BJ (cell line): ENCODE measurements at regions not wholly inside any gene's neighbourhood (a gene's known extent, or its start where the extent isn't known, plus 50 kb on each side); places are given as distances from the start of the nearest gene placed in this dataset.

Source experiments
- CTCF ChIA-PET: fragments of 350-600 bp; formaldehyde crosslinking; extraction: SDS; loops from one replicate; lab custom pipeline; 2021; ENCODE audit warnings: antibody characterized with exemption, inconsistent platforms; lab: Yijun Ruan, JAX
- POLR2A ChIA-PET: fragments of 300-600 bp; sonication (Branson Sonifier 250); formaldehyde crosslinking; extraction: SDS; loops from one replicate; lab custom pipeline; 2021; ENCODE audit warnings: antibody characterized with exemption; lab: Charles Lee
- DNase-seq: peaks from one replicate; pipeline ENCODE4 v3.0.0-alpha.2; 2011; ENCODE audit warnings: low read depth
- H3K27me3 ChIP-seq: 2 replicates; pipeline ENCODE4 v1.6.0; 2011; ENCODE audit warnings: low read length; ENCODE audit not compliant: control insufficient read depth, insufficient read depth
- H3K36me3 ChIP-seq: 2 replicates; pipeline ENCODE4 v1.5.1; 2011; ENCODE audit warnings: low read length; ENCODE audit not compliant: control insufficient read depth, insufficient read depth
- H3K4me3 ChIP-seq: 2 replicates; pipeline ENCODE4 v1.5.1; 2011; ENCODE audit warnings: low read depth, mild to moderate bottlenecking, control low read depth, low read length
- CTCF ChIP-seq: IDR thresholded peaks from 2 replicates; pipeline ENCODE4 v1.5.1; 2011; ENCODE audit warnings: low read depth, mild to moderate bottlenecking, control low read depth, inconsistent platforms, low read length, moderate library complexity; ENCODE audit not compliant: insufficient read depth

GRCh38 chr5:8349855-8350254, 480.9 kb downstream of the MTRR start:
- Histone ChIP-seq H3K27me3 (no peaks in the 10 kb centered on the region), H3K36me3 (no peaks in the 10 kb centered on the region), H3K4me3 (no peak overlapping the region)
- CTCF ChIA-PET: interaction anchor here (0.7 to 1.8 kb wide), 2 partner anchors 9 to 62 kb away, joined by 3 to 7 read pairs; no protein-coding TSS in a partner anchor
- POLR2A ChIA-PET: no interaction called here
- no peak for TF ChIP-seq CTCF
- no peak for DNase-seq

GRCh38 chr5:8350644-8351339, 481.8 kb downstream of the MTRR start:
- CTCF ChIA-PET: interaction anchor here (1.0 to 1.8 kb wide), 3 partner anchors 10 to 423 kb away, joined by 3 to 7 read pairs (median 3); no protein-coding TSS in a partner anchor
- no peak overlapping the region for H3K4me3 ChIP-seq
- POLR2A ChIA-PET: no interaction called here
- TF ChIP-seq CTCF: no peak
- DNase-seq: no peak
- H3K27me3 ChIP-seq: no peaks in the 10 kb centered on the region
- no peaks in the 10 kb centered on the region for H3K36me3 ChIP-seq

GRCh38 chr5:8355981-8356380, 487.0 kb downstream of the MTRR start:
- no peaks in the 10 kb centered on the region for H3K36me3 ChIP-seq
- POLR2A ChIA-PET: no interaction called here
- no peaks in the 10 kb centered on the region for H3K27me3 ChIP-seq
- no peak for TF ChIP-seq CTCF
- CTCF ChIA-PET: interaction anchor here (0.6 to 1.8 kb wide), 2 partner anchors 16 to 210 kb away, joined by 3 to 10 read pairs; no protein-coding TSS in a partner anchor
- DNase-seq: no peak
- no peak overlapping the region for H3K4me3 ChIP-seq

- ChIA-PET POLR2A (no interaction called here), CTCF (no interaction called here)
- no peak for TF ChIP-seq CTCF
- Histone ChIP-seq H3K4me3 (no peak overlapping the region), H3K36me3 (no peaks in the 10 kb centered on the region), H3K27me3 (no peaks in the 10 kb centered on the region)
- no peak for DNase-seq
Measured at GRCh38 chr5:8360012-8360411, 491.1 kb downstream of the MTRR start.

GRCh38 chr5:8362495-8362894, 493.5 kb downstream of the MTRR start:
- no peak for DNase-seq
- Histone ChIP-seq H3K27me3 (no peaks in the 10 kb centered on the region), H3K36me3 (no peaks in the 10 kb centered on the region), H3K4me3 (no peak overlapping the region)
- POLR2A ChIA-PET: no interaction called here
- CTCF ChIA-PET: interaction anchor here (1.1 kb wide), 1 partner anchor 11 kb away, joined by 3 read pairs; no protein-coding TSS in a partner anchor
- no peak for TF ChIP-seq CTCF
